Ishikawa (cell line): ENCODE measurements at regions not wholly inside any gene's neighbourhood (a gene's known extent, or its start where the extent isn't known, plus 50 kb on each side); places are given as distances from the start of the nearest gene placed in this dataset.

Source experiments
- CEBPB ChIP-seq: IDR thresholded peaks from 2 replicates; pipeline ENCODE4 v1.6.1; 2012
- EGR1 ChIP-seq: IDR thresholded peaks from 2 replicates; pipeline ENCODE4 v1.6.1; 2012
- EP300 ChIP-seq: IDR thresholded peaks from 2 replicates; pipeline ENCODE4 v1.6.1; 2012; ENCODE audit warnings: borderline replicate concordance
- FOXM1 ChIP-seq: IDR thresholded peaks from 2 replicates; pipeline ENCODE4 v1.6.1; 2012; ENCODE audit warnings: low read depth, borderline replicate concordance
- RAD21 ChIP-seq: IDR thresholded peaks from 2 replicates; pipeline ENCODE4 v1.6.1; 2012; ENCODE audit warnings: low read depth
- TF ChIP-seq, protein P1 (sequence below): IDR thresholded peaks from 2 replicates; pipeline ENCODE4 v1.6.1; 2012
- TF ChIP-seq, protein P2 (sequence below): IDR thresholded peaks from 2 replicates; pipeline ENCODE4 v1.6.1; 2012; ENCODE audit warnings: low read depth, mild to moderate bottlenecking
- TF ChIP-seq, protein P3 (sequence below): IDR thresholded peaks from 2 replicates; pipeline ENCODE4 v1.6.1; 2012

DNA sequence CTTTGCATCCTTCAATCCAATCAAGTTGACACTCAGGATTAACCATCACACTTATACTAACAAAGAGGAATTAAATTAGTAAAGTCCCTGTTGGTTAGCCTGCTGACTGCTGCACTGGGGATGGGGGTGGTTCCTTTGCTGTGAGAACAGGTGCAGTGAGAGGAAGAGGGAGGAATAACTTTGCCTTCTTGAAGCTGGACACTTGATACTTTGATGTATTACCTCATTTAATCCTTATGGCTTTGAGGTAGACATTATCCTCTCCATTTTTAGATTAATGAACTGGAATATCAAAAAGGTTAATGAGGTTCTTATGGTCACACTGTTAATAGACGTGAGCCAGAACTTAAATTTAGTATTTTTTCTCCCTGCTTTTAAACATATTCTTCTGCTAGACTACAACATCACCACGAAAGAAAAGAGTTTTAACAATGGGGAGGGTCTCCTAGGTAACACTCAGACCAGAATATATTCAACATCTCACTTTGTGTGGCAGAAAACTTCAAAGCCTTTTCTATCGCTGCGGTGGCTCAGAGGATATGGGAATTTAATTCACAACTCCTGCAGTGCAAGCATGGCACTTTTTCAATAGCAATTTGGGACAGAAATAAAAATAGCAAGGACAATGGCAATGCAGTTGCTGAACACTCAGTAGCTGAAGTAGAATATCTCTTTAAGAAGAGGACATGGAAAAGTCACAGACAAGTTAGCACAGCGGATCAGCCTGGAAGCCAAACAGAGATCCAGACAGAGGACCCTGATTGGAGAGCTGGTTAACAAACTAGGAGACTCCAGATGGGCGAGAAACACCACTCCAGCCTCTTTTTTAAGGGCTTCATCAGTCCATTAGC, 68.8 kb upstream of the DNAH14 start:
- TF ChIP-seq FOXM1 (no peak), RAD21 (no peak), EGR1 (no peak), CEBPB (no peak), EP300 (no peak)
- TF ChIP-seq, protein P1, sequence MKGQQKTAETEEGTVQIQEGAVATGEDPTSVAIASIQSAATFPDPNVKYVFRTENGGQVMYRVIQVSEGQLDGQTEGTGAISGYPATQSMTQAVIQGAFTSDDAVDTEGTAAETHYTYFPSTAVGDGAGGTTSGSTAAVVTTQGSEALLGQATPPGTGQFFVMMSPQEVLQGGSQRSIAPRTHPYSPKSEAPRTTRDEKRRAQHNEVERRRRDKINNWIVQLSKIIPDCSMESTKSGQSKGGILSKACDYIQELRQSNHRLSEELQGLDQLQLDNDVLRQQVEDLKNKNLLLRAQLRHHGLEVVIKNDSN = no peak
- TF ChIP-seq, protein P2, sequence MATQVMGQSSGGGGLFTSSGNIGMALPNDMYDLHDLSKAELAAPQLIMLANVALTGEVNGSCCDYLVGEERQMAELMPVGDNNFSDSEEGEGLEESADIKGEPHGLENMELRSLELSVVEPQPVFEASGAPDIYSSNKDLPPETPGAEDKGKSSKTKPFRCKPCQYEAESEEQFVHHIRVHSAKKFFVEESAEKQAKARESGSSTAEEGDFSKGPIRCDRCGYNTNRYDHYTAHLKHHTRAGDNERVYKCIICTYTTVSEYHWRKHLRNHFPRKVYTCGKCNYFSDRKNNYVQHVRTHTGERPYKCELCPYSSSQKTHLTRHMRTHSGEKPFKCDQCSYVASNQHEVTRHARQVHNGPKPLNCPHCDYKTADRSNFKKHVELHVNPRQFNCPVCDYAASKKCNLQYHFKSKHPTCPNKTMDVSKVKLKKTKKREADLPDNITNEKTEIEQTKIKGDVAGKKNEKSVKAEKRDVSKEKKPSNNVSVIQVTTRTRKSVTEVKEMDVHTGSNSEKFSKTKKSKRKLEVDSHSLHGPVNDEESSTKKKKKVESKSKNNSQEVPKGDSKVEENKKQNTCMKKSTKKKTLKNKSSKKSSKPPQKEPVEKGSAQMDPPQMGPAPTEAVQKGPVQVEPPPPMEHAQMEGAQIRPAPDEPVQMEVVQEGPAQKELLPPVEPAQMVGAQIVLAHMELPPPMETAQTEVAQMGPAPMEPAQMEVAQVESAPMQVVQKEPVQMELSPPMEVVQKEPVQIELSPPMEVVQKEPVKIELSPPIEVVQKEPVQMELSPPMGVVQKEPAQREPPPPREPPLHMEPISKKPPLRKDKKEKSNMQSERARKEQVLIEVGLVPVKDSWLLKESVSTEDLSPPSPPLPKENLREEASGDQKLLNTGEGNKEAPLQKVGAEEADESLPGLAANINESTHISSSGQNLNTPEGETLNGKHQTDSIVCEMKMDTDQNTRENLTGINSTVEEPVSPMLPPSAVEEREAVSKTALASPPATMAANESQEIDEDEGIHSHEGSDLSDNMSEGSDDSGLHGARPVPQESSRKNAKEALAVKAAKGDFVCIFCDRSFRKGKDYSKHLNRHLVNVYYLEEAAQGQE = no peak
- TF ChIP-seq, protein P3, sequence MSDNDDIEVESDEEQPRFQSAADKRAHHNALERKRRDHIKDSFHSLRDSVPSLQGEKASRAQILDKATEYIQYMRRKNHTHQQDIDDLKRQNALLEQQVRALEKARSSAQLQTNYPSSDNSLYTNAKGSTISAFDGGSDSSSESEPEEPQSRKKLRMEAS = no peak
